ENCODE measurements at regions not wholly inside any gene's neighbourhood (a gene's known extent, or its start where the extent isn't known, plus 50 kb on each side); places are given as distances from the start of the nearest gene placed in this dataset.

DNA sequence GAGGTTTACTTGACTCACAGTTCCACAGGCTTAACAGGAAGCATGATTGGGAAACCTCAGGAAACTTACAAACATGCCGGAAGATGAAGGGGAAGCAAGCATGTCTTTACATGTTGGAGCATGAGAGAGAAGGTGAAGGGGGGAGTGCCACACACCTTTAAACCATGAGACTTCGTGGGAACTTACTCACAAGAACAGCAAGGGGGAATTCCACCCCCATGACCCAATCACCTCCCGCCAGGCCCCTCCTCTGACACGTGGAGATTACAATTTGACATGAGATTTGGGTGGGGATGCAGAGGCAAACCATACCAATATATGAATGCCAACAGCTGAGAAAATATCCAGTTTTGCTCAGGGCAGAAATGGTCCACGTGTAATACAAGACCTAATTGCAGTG, 518.6 kb downstream of the VRK1 start:
- TF ChIP-seq, protein P1, sequence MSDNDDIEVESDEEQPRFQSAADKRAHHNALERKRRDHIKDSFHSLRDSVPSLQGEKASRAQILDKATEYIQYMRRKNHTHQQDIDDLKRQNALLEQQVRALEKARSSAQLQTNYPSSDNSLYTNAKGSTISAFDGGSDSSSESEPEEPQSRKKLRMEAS (IDR thresholded peaks at IDR 0.05), result no peak
- TF ChIP-seq, protein P2, sequence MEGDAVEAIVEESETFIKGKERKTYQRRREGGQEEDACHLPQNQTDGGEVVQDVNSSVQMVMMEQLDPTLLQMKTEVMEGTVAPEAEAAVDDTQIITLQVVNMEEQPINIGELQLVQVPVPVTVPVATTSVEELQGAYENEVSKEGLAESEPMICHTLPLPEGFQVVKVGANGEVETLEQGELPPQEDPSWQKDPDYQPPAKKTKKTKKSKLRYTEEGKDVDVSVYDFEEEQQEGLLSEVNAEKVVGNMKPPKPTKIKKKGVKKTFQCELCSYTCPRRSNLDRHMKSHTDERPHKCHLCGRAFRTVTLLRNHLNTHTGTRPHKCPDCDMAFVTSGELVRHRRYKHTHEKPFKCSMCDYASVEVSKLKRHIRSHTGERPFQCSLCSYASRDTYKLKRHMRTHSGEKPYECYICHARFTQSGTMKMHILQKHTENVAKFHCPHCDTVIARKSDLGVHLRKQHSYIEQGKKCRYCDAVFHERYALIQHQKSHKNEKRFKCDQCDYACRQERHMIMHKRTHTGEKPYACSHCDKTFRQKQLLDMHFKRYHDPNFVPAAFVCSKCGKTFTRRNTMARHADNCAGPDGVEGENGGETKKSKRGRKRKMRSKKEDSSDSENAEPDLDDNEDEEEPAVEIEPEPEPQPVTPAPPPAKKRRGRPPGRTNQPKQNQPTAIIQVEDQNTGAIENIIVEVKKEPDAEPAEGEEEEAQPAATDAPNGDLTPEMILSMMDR (CRISPR knock-in tag; IDR thresholded peaks at IDR 0.05), result no peak
- no peak for TF ChIP-seq ZNF24 (IDR thresholded peaks at IDR 0.05)

Data from HepG2 (cell line).